ENCODE measurements at regions not wholly inside any gene's neighbourhood (a gene's known extent, or its start where the extent isn't known, plus 50 kb on each side); places are given as distances from the start of the nearest gene placed in this dataset.

DNA sequence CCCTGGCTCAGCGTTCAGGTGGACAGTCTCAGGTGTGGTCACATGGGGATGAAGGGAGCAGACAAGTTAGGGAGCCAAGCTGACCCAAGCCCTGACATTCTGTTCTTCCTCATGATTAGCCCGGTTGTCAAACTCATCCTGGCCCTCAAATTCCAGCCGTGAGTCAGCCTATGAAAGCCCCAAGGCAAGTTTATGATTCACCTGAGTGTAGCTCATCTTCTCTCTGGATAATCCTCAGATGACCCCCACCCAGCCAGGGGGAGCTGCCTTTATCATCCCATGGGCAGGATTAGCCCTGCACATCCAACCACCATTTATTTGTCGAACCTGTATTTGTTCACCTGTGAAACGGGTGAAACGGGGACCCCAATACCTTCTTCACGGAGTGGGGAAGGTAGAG is 161.9 kb downstream of the DHX35 start:
- Histone ChIP-seq H3K4me1 (ENCODE audit: insufficient read depth) (no peaks in the 10 kb centered on the region), H3K27me3 (no peaks in the 10 kb centered on the region), H3K27ac (no peak overlapping the region), H3K9me3 (no peaks in the 10 kb centered on the region), H3K4me3 (no peak overlapping the region), H3K36me3 (no peaks in the 10 kb centered on the region)
- no peak for TF ChIP-seq POLR2A (IDR thresholded peaks at IDR 0.05)
- TF ChIP-seq CTCF (IDR thresholded peaks at IDR 0.05), result no peak
- TF ChIP-seq EP300 (IDR thresholded peaks at IDR 0.05), result no peak
- 89 to 94% (median 89%) methylated on average over 7 of the region's 7 CpGs for WGBS, 3 donors
- intact Hi-C loops (cut with DNase I), result no loop called here
- DNase-seq, result no peak

GRCh38 chr20:39123185-39123557 is 161.0 kb downstream of the DHX35 start:
- DNase-seq, result no peak
- Histone ChIP-seq H3K27ac (no peak overlapping the region), H3K36me3 (no peaks in the 10 kb centered on the region), H3K9me3 (no peaks in the 10 kb centered on the region), H3K4me3 (no peak overlapping the region), H3K4me1 (ENCODE audit: insufficient read depth) (no peaks in the 10 kb centered on the region), H3K27me3 (no peaks in the 10 kb centered on the region)
- no peak for TF ChIP-seq EP300 (IDR thresholded peaks at IDR 0.05)
- no peak for TF ChIP-seq CTCF (IDR thresholded peaks at IDR 0.05)
- TF ChIP-seq POLR2A (IDR thresholded peaks at IDR 0.05), result no peak
- WGBS, 3 donors, result 45 to 66% (median 56%) methylated on average over 3 of the region's 3 CpGs
- intact Hi-C loops (cut with DNase I), result no loop called here

DNA sequence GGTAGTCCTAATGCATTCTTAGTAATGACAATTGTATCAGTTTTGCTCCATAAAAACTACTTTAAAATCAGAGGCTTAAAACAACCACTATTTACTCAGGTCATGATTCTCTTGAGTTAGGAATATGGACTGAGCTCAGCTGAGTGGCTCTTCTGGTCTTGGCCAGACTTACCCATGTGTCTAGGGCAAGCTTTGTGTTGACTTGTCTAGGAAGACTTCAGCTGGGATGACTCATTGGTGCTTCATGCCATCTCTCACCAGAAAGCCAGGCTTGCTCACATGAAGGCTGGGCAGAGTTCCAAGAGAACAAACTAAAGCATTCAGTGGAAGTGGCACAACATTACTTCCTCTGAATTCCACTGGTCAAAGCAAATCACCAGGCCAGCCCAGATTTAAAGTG is 155.3 kb downstream of the DHX35 start:
- no peak for DNase-seq
- no peaks in the 10 kb centered on the region for H3K4me1 ChIP-seq (ENCODE audit: insufficient read depth)
- TF ChIP-seq EP300 (IDR thresholded peaks at IDR 0.05) (no peak), POLR2A (IDR thresholded peaks at IDR 0.05) (no peak), CTCF (IDR thresholded peaks at IDR 0.05) (no peak)
- H3K27ac ChIP-seq, result no peak overlapping the region
- no peaks in the 10 kb centered on the region for H3K27me3 ChIP-seq
- H3K4me3 ChIP-seq, result no peak overlapping the region
- no peaks in the 10 kb centered on the region for H3K9me3 ChIP-seq
- intact Hi-C loops (cut with DNase I), result no loop called here
- H3K36me3 ChIP-seq, result no peaks in the 10 kb centered on the region

GRCh38 chr20:39116020-39116419 is 153.9 kb downstream of the DHX35 start:
- Histone ChIP-seq H3K4me3 (no peak overlapping the region), H3K36me3 (no peaks in the 10 kb centered on the region), H3K27ac (no peak overlapping the region), H3K27me3 (no peaks in the 10 kb centered on the region), H3K9me3 (no peaks in the 10 kb centered on the region), H3K4me1 (ENCODE audit: insufficient read depth) (no peaks in the 10 kb centered on the region)
- 90 to 91% (median 91%) methylated on average over 2 of the region's 2 CpGs for WGBS, 3 donors
- intact Hi-C loops (cut with DNase I), result no loop called here
- no peak for DNase-seq
- no peak for TF ChIP-seq CTCF (IDR thresholded peaks at IDR 0.05)

DNA sequence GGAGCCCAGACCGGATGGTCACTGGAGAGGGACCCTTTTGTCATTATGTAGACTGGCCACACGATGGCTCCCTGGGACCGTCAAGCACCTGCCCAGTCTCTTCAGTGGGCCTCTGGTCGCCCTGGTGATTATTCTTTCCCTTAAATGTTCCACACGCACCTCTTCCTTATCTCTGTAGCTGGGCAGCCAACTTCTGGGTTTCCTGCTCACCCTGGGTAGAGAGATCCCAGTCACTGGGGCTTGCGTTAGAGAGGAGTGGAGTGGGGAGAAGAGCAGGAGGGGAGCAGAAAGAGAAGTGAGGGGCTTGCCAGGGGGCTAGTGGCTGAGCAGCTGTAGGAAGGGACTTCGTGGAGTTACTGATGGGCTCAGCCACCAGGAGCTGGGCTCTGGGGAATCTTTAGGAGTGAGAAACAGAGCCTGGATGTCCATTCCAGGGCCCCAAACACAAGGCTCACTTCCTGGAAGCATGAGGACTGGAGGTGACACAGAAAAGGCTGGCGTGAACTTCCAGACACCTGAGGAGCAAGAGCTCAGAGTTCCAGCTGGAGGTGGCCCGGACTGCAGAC is 150.1 kb downstream of the DHX35 start:
- Histone ChIP-seq H3K9me3 (no peaks in the 10 kb centered on the region), H3K36me3 (no peaks in the 10 kb centered on the region), H3K4me1 (ENCODE audit: insufficient read depth) (no peaks in the 10 kb centered on the region), H3K27ac (no peak overlapping the region), H3K27me3 (no peaks in the 10 kb centered on the region), H3K4me3 (no peak overlapping the region)
- no peak for DNase-seq
- WGBS, 3 donors, result 23 to 34% (median 25%) methylated on average over 9 of the region's 9 CpGs
- intact Hi-C loops (cut with DNase I), result no loop called here
- TF ChIP-seq POLR2A (IDR thresholded peaks at IDR 0.05) (no peak), EP300 (IDR thresholded peaks at IDR 0.05) (no peak), CTCF (IDR thresholded peaks at IDR 0.05) (no peak)

Data from ovary (tissue), 7 donors.